H1 (cell line): ENCODE measurements at regions not wholly inside any gene's neighbourhood (a gene's known extent, or its start where the extent isn't known, plus 50 kb on each side); places are given as distances from the start of the nearest gene placed in this dataset.
A peak's percentile ranks its signal among the peaks of the same experiment; 100 is the strongest.

ENCODE experiments used
- CTCF ChIA-PET: fragments of 300-600 bp; sonication (Branson Sonifier 250); formaldehyde crosslinking; loops from one replicate; lab custom pipeline; 2021; ENCODE audit not compliant: partially characterized antibody; lab: Charles Lee
- POLR2A ChIA-PET: fragments of 300-600 bp; sonication (Branson Sonifier 250); formaldehyde crosslinking; loops from one replicate; lab custom pipeline; 2021; ENCODE audit warnings: inconsistent platforms; ENCODE audit not compliant: partially characterized antibody; lab: Charles Lee
- DNase-seq, 2 experiments: peaks; one replicate each; pipeline versions ENCODE4 v3.0.0 to v3.0.0-alpha.2; 2010 to 2022; ENCODE audit warnings: low spot score in 2 of 2, low read depth in 1 of 2, mixed read lengths in 1 of 2
- FAIRE-seq: peaks from 2 replicates; lab custom pipeline; 2011; peaks lifted over from hg19 to GRCh38; lab: Jason Lieb, UNC
- H2AFZ ChIP-seq: 2 replicates; pipeline ENCODE4 v1.8.1; 2012; ENCODE audit warnings: low read length, inconsistent platforms
- H2AK5ac ChIP-seq: 2 replicates; pipeline ENCODE4 v1.6.1; 2013; ENCODE audit warnings: low read depth, low read length
- H2BK120ac ChIP-seq: replicated peaks from 2 replicates; pipeline ENCODE3; 2013; ENCODE audit warnings: low read depth, low read length, inconsistent platforms
- H2BK12ac ChIP-seq: 2 replicates; pipeline ENCODE4 v1.6.1; 2013; ENCODE audit warnings: low read depth, low read length
- H2BK15ac ChIP-seq: 2 replicates; pipeline ENCODE4 v1.6.1; 2013; ENCODE audit warnings: low read length
- H2BK20ac ChIP-seq: 2 replicates; pipeline ENCODE4 v1.6.1; 2013; ENCODE audit warnings: low read length
- H2BK5ac ChIP-seq: 2 replicates; pipeline ENCODE4 v1.6.1; 2013; ENCODE audit warnings: low read depth, low read length
- H3K14ac ChIP-seq: 2 replicates; pipeline ENCODE4 v1.6.1; 2013; ENCODE audit warnings: inconsistent platforms; ENCODE audit not compliant: insufficient read length
- H3K18ac ChIP-seq: 2 replicates; pipeline ENCODE4 v1.6.1; 2013; ENCODE audit warnings: low read length; ENCODE audit errors: extremely low read depth
- H3K23ac ChIP-seq: 2 replicates; pipeline ENCODE4 v1.6.1; 2013; ENCODE audit warnings: inconsistent platforms; ENCODE audit not compliant: insufficient read length
- H3K23me2 ChIP-seq: 2 replicates; pipeline ENCODE4 v1.6.1; 2013; ENCODE audit warnings: low read depth, low read length
- H3K27ac ChIP-seq: 2 replicates; pipeline ENCODE4 v1.6.1; 2011; ENCODE audit warnings: low read depth, low read length, inconsistent platforms
- H3K27me3 ChIP-seq, 4 experiments: replicated peaks in 1 of 4; 1 replicate in 1 of 4; 2 replicates in 3 of 4; pipeline versions ENCODE4 v1.6.1 to v1.8.1; 2011 to 2013; ENCODE audit warnings: low read length in 3 of 4, mild to moderate bottlenecking in 3 of 4, inconsistent platforms in 2 of 4, mixed read lengths in 2 of 4, moderate library complexity in 1 of 4; ENCODE audit not compliant: control insufficient read depth in 3 of 4, insufficient read depth in 3 of 4; ENCODE audit errors: extremely low read depth in 1 of 4
- H3K36me3 ChIP-seq, 4 experiments: 2 replicates each; pipeline versions ENCODE4 v1.6.1 to v1.8.1; 2011 to 2013; ENCODE audit warnings: mild to moderate bottlenecking in 4 of 4, low read length in 3 of 4, moderate library complexity in 2 of 4, control low read depth in 1 of 4, inconsistent platforms in 1 of 4; ENCODE audit not compliant: insufficient read depth in 4 of 4, control insufficient read depth in 2 of 4
- H3K4ac ChIP-seq: replicated peaks from 2 replicates; pipeline ENCODE3; 2013; ENCODE audit warnings: low read length, low read depth, mixed read lengths, inconsistent platforms; ENCODE audit not compliant: insufficient read length
- H3K4me1 ChIP-seq, 4 experiments: replicated peaks in 1 of 4; 1 replicate in 1 of 4; 2 replicates in 3 of 4; pipeline versions ENCODE4 v1.6.1 to v1.8.1; 2011 to 2013; ENCODE audit warnings: low read length in 3 of 4, inconsistent platforms in 2 of 4, mixed read lengths in 1 of 4; ENCODE audit not compliant: insufficient read depth in 4 of 4, control insufficient read depth in 3 of 4
- H3K4me2 ChIP-seq, 2 experiments: 2 replicates each; pipeline versions ENCODE4 v1.6.1 to v1.8.1; 2011 to 2013; ENCODE audit warnings: low read depth in 2 of 2, low read length in 2 of 2, control low read depth in 1 of 2, inconsistent platforms in 1 of 2, mild to moderate bottlenecking in 1 of 2; ENCODE audit not compliant: insufficient read depth in 1 of 2
- H3K4me3 ChIP-seq, 4 experiments: fragments of 200-600, 300-600 bp in 1 of 4; sonication (generic), shearing (Covaris generic), sonication (Bioruptor Twin) in 1 of 4; 2 replicates each; pipeline versions ENCODE4 v1.5.1 to v1.8.1; 2011 to 2016; ENCODE audit warnings: low read length in 4 of 4, low read depth in 3 of 4, control low read depth in 2 of 4, inconsistent platforms in 2 of 4, mild to moderate bottlenecking in 2 of 4, mixed read lengths in 1 of 4, moderate library complexity in 1 of 4; ENCODE audit not compliant: insufficient read depth in 2 of 4; ENCODE audit errors: extremely low read depth in 1 of 4
- H3K56ac ChIP-seq: replicated peaks from 2 replicates; pipeline ENCODE3; 2013; ENCODE audit warnings: low read depth, mild to moderate bottlenecking, mixed read lengths, low read length, inconsistent platforms; ENCODE audit not compliant: insufficient read length
- H3K79me1 ChIP-seq: 2 replicates; pipeline ENCODE4 v1.6.1; 2013; ENCODE audit warnings: low read depth, low read length, control low read depth
- H3K79me2 ChIP-seq, 2 experiments: 2 replicates each; pipeline versions ENCODE4 v1.6.1 to v1.8.1; 2012 to 2013; ENCODE audit warnings: low read length in 2 of 2, mild to moderate bottlenecking in 2 of 2, inconsistent platforms in 1 of 2; ENCODE audit not compliant: insufficient read depth in 2 of 2, control insufficient read depth in 1 of 2
- H3K9ac ChIP-seq, 4 experiments: replicated peaks in 1 of 4; 1 replicate in 1 of 4; 2 replicates in 3 of 4; pipeline versions ENCODE4 v1.6.1 to v1.8.1; 2011 to 2013; ENCODE audit warnings: low read depth in 3 of 4, low read length in 3 of 4, control low read depth in 2 of 4, mild to moderate bottlenecking in 2 of 4, moderate library complexity in 2 of 4, inconsistent platforms in 1 of 4; ENCODE audit errors: extremely low read depth in 1 of 4
- H3K9me3 ChIP-seq, 2 experiments: 2 replicates each; pipeline versions ENCODE4 v1.6.1 to v1.8.1; 2012 to 2013; ENCODE audit warnings: mild to moderate bottlenecking in 2 of 2, moderate library complexity in 2 of 2, control low read depth in 1 of 2, inconsistent platforms in 1 of 2, low read depth in 1 of 2, low read length in 1 of 2, mixed read lengths in 1 of 2; ENCODE audit not compliant: insufficient read depth in 2 of 2
- H4K20me1 ChIP-seq, 2 experiments: replicated peaks in 1 of 2; 2 replicates each; pipeline versions ENCODE3 to v1.8.1; 2011 to 2013; ENCODE audit warnings: inconsistent platforms in 2 of 2, low read length in 2 of 2, mild to moderate bottlenecking in 1 of 2; ENCODE audit not compliant: insufficient read depth in 2 of 2, control insufficient read depth in 1 of 2
- H4K5ac ChIP-seq: 2 replicates; pipeline ENCODE4 v1.6.1; 2013; ENCODE audit warnings: low read length, low read depth, mixed read lengths, inconsistent platforms; ENCODE audit not compliant: insufficient read length
- H4K8ac ChIP-seq: 2 replicates; pipeline ENCODE4 v1.8.0; 2013; ENCODE audit warnings: mild to moderate bottlenecking, moderate library complexity, low read length, inconsistent platforms; ENCODE audit not compliant: insufficient read depth; ENCODE audit errors: extremely low read depth
- H4K91ac ChIP-seq: replicated peaks from 2 replicates; pipeline ENCODE3; 2013; ENCODE audit warnings: low read length, mixed read lengths, inconsistent platforms; ENCODE audit not compliant: insufficient read length
- CHD1 ChIP-seq: IDR thresholded peaks from 2 replicates; pipeline ENCODE4 v1.6.1; 2012; ENCODE audit warnings: low read depth, low read length, improper control_type of control experiment
- CTCF ChIP-seq, 3 experiments: IDR thresholded peaks; 1 replicate in 2 of 3; 2 replicates in 1 of 3; pipeline versions ENCODE4 v1.5.1 to v1.6.1; 2011; ENCODE audit warnings: low read length in 3 of 3, mild to moderate bottlenecking in 3 of 3, inconsistent platforms in 2 of 3, low read depth in 1 of 3, moderate library complexity in 1 of 3; ENCODE audit not compliant: insufficient read depth in 1 of 3; ENCODE audit errors: control extremely low read depth in 1 of 3
- E2F6 ChIP-seq: IDR thresholded peaks from 2 replicates; pipeline ENCODE4 v1.6.1; 2012; ENCODE audit warnings: inconsistent platforms
- EZH2 ChIP-seq: fragments of 200-600 bp; sonication (generic); IDR thresholded peaks from 2 replicates; pipeline ENCODE4 v1.7.1; 2012; ENCODE audit warnings: low read depth, mild to moderate bottlenecking, moderate library complexity, low read length, inconsistent platforms; ENCODE audit not compliant: severe bottlenecking
- RAD21 ChIP-seq, 2 experiments: IDR thresholded peaks in 1 of 2; conservative IDR thresholded peaks in 1 of 2; 2 replicates each; pipeline ENCODE4 v1.6.1; 2011; ENCODE audit warnings: low read depth in 2 of 2, low read length in 2 of 2, improper control_type of control experiment in 1 of 2, inconsistent platforms in 1 of 2, mild to moderate bottlenecking in 1 of 2, moderate library complexity in 1 of 2
- RXRA ChIP-seq: IDR thresholded peaks from 2 replicates; pipeline ENCODE4 v1.6.1; 2011; ENCODE audit warnings: low read depth, mild to moderate bottlenecking, low read length, moderate library complexity; ENCODE audit not compliant: insufficient read depth
- TEAD4 ChIP-seq: IDR thresholded peaks from 2 replicates; pipeline ENCODE4 v1.6.1; 2012; ENCODE audit warnings: low read depth, low read length, inconsistent platforms, mixed read lengths
- ZNF274 ChIP-seq: IDR thresholded peaks from 2 replicates; pipeline ENCODE4 v1.7.0; 2012; ENCODE audit warnings: low read length, borderline replicate concordance; ENCODE audit errors: extremely low read depth
- WGBS, 2 experiments: shearing (Covaris generic) in 1 of 2; methylation state at CpG; one replicate each; pipeline versions ENCODE4 v1.1.6 to v1.1.7; 2013 to 2015; ENCODE audit warnings: low lambda C conversion rate in 2 of 2, mixed read lengths in 2 of 2, inconsistent platforms in 1 of 2, low coverage in 1 of 2, missing lambda C conversion rate in 1 of 2; ENCODE audit not compliant: insufficient replicate concordance in 2 of 2, insufficient coverage in 1 of 2, insufficient read length in 1 of 2; ENCODE audit errors: extremely low coverage in 1 of 2, missing lambda C conversion rate in 1 of 2; 5-methylcytosine and 5-hydroxymethylcytosine counted together
- TF ChIP-seq, protein P1 (sequence below): IDR thresholded peaks from 2 replicates; pipeline ENCODE4 v1.6.1; 2012; ENCODE audit warnings: inconsistent platforms

DNA sequence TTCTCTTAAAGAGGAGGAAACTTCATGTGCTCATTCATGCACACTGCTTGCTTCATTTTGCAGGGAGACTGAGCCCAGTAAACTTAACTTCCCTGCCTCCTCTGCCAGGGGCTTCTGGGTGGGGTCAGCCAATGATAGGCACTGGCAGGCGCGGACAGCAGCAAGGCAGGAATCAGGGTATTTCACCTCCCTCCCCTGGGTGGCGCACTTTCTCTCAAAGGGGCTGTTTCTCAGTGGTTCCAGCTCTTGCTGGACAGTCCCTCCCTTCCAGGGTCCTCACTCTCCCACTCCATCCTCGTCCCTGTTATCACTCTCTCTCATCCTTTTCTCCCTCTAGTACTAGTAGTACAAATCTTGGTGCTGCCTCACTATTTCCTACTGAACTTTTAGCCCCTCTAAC, 320.5 kb upstream of the ZNF521 start:
- Histone ChIP-seq H3K9me3 (no peaks in the 10 kb centered on the region), H2BK20ac (0 out of 2 replicates have a peak overlapping the region, but pooled peaks have one; percentile 34), H3K23me2 (no peaks in the 10 kb centered on the region), H2BK12ac (no peak overlapping the region), H4K20me1 (no peaks in the 10 kb centered on the region), H3K4me1 (peaks cover 6 to 17% (median 12%) of the 10 kb centered on the region in 4 experiments), H3K4ac (no peak overlapping the region), H3K36me3 (no peaks in the 10 kb centered on the region), H4K8ac (no peak overlapping the region), H4K91ac (no peak overlapping the region), H3K27ac (no peak overlapping the region), H3K9ac (no peak overlapping the region), H4K5ac (no peak overlapping the region), H3K4me2 (no peak overlapping the region), H2BK15ac (no peak overlapping the region), H3K14ac (no peak overlapping the region), H2BK5ac (no peak overlapping the region), H3K79me1 (no peaks in the 10 kb centered on the region), H3K56ac (no peak overlapping the region), H3K18ac (no peak overlapping the region), H3K23ac (no peak overlapping the region), H2AK5ac (no peak overlapping the region), H3K79me2 (no peaks in the 10 kb centered on the region), H2BK120ac (no peak overlapping the region), H3K27me3 (no peaks in the 10 kb centered on the region), H2AFZ (peak overlapping the region; percentile 28; the same call in 1 of the 2 replicates), H3K4me3 (no peak overlapping the region)
- FAIRE-seq (peak; percentile 58), DNase-seq (peak; percentile 33 to 90)
- POLR2A ChIA-PET: interaction anchor here (0.7 kb wide), 1 partner anchor 62 kb away, joined by 3 read pairs; no protein-coding TSS in a partner anchor
- WGBS, 2 experiments: 57% methylated on average over 4 of the region's 4 CpGs; no CpG with 5 or more reads in 1 of the 2 experiments
- no peak for TF ChIP-seq EZH2
- peak; percentile 75 to 93 (median 82) for TF ChIP-seq CTCF (IDR thresholded peaks at IDR 0.05; ENCODE audit: control extremely low read depth in 1 of 3, insufficient read depth in 1 of 3, low read depth in 1 of 3, low read length in 3 of 3)
- TF ChIP-seq RXRA: no peak
- 0 out of 2 replicates have a peak, but pooled peaks have one; percentile 18 for TF ChIP-seq TEAD4
- TF ChIP-seq CHD1: no peak
- no peak for TF ChIP-seq E2F6
- TF ChIP-seq ZNF274: no peak
- TF ChIP-seq, protein P1, sequence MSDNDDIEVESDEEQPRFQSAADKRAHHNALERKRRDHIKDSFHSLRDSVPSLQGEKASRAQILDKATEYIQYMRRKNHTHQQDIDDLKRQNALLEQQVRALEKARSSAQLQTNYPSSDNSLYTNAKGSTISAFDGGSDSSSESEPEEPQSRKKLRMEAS: 0 out of 2 replicates have a peak, but pooled peaks have one; percentile 16
- peak; percentile 71 to 79 for TF ChIP-seq RAD21 (IDR thresholded peaks at IDR 0.05 in 1 of 2, conservative IDR thresholded peaks at IDR 0.05 in 1 of 2; ENCODE audit: low read depth in 2 of 2, low read length in 2 of 2)
- CTCF ChIA-PET: interaction anchor here (0.6 to 2.4 kb wide), 16 partner anchors 10 to 285 kb away, joined by 3 to 13 read pairs (median 3); no protein-coding TSS in a partner anchor
